Suprapubic skin (tissue), 3 donors: ENCODE measurements at regions not wholly inside any gene's neighbourhood (a gene's known extent, or its start where the extent isn't known, plus 50 kb on each side); places are given as distances from the start of the nearest gene placed in this dataset.

Experiments
- POLR2A ChIP-seq, 2 donors: fragments of 450-650 bp; IDR thresholded peaks; one replicate each; pipeline ENCODE4 v1.6.1; 2017; ENCODE audit warnings: antibody characterized with exemption in 2 of 2, mild to moderate bottlenecking in 2 of 2, moderate library complexity in 2 of 2
- TF ChIP-seq, protein P1 (sequence below), 2 donors: fragments of 200-600 bp in 1 of 2; fragments of 450-650 bp in 1 of 2; sonication (generic) in 1 of 2; IDR thresholded peaks; one replicate each; pipeline ENCODE4 v1.5.1; 2016 to 2019; ENCODE audit warnings: antibody characterized with exemption in 2 of 2, mild to moderate bottlenecking in 1 of 2, moderate library complexity in 1 of 2

DNA sequence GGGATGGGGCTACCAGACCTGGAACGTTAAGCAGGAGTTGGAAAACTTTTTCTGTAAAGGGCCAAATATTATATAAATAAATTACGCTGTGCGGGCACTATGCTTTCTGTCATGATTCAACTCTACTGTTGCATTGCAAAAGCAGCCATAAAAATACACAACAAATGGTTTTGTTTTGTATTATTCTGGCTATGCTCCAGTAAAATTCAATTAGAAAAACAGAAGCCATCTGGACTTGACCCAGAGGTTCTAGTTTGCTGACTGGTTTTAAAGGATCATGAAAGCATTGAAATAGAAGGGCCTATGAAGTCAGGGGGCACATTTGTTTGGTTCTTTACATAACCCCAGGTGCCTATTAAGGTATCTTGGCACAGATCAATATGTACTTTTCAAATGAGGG lies 647.4 kb upstream of the LMCD1 start:
- TF ChIP-seq, protein P1, sequence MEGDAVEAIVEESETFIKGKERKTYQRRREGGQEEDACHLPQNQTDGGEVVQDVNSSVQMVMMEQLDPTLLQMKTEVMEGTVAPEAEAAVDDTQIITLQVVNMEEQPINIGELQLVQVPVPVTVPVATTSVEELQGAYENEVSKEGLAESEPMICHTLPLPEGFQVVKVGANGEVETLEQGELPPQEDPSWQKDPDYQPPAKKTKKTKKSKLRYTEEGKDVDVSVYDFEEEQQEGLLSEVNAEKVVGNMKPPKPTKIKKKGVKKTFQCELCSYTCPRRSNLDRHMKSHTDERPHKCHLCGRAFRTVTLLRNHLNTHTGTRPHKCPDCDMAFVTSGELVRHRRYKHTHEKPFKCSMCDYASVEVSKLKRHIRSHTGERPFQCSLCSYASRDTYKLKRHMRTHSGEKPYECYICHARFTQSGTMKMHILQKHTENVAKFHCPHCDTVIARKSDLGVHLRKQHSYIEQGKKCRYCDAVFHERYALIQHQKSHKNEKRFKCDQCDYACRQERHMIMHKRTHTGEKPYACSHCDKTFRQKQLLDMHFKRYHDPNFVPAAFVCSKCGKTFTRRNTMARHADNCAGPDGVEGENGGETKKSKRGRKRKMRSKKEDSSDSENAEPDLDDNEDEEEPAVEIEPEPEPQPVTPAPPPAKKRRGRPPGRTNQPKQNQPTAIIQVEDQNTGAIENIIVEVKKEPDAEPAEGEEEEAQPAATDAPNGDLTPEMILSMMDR (IDR thresholded peaks at IDR 0.05), result no peak
- no peak for TF ChIP-seq POLR2A (IDR thresholded peaks at IDR 0.05)
